Muscle layer of duodenum (tissue), 2 donors: ENCODE measurements at regions not wholly inside any gene's neighbourhood (a gene's known extent, or its start where the extent isn't known, plus 50 kb on each side); places are given as distances from the start of the nearest gene placed in this dataset.

Experiments
- H3K27ac ChIP-seq: one replicate; pipeline ENCODE4 v1.7.0; 2013; ENCODE audit warnings: mild to moderate bottlenecking, low read length
- H3K27me3 ChIP-seq: one replicate; pipeline ENCODE4 v1.7.0; 2013; ENCODE audit warnings: low read depth, mild to moderate bottlenecking, control low read depth, low read length
- H3K36me3 ChIP-seq, 2 donors: one replicate each; pipeline ENCODE4 v1.7.0; 2013; ENCODE audit warnings: low read length in 2 of 2, control low read depth in 1 of 2, mild to moderate bottlenecking in 1 of 2; ENCODE audit not compliant: insufficient read depth in 2 of 2, control insufficient read depth in 1 of 2
- H3K4me1 ChIP-seq, 2 donors: one replicate each; pipeline ENCODE4 v1.7.0; 2013; ENCODE audit warnings: low read length in 2 of 2, mild to moderate bottlenecking in 2 of 2, control low read depth in 1 of 2, moderate library complexity in 1 of 2; ENCODE audit not compliant: insufficient read depth in 2 of 2, control insufficient read depth in 1 of 2
- H3K4me3 ChIP-seq, 2 donors: one replicate each; pipeline ENCODE4 v1.7.0; 2013; ENCODE audit warnings: low read length in 2 of 2, low read depth in 1 of 2, mild to moderate bottlenecking in 1 of 2
- H3K9me3 ChIP-seq, 2 donors: one replicate each; pipeline ENCODE4 v1.7.0; 2013; ENCODE audit warnings: low read length in 2 of 2, control low read depth in 1 of 2, mild to moderate bottlenecking in 1 of 2; ENCODE audit not compliant: control insufficient read depth in 1 of 2
- donor health status: healthy.

DNA sequence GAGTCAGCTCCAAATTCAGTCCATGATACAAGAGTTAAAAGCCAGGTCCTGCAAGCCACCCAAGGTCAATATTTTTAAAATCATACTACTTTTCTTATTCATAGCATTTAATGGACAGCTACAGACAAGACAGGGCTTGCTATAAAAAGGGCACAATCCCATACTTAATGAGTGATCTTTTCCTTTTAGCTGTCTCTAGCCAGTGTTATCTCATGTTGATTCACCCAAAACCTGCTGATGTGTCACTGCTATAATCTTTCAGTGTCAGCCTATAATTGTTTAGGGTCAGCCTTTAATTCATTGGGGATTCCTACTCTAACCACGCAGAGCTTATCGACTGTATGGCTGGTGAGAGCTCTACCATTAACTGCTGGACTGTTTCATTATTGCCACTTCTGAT, 51.2 kb upstream of the HCCS start:
- H3K4me1 ChIP-seq: no peaks in the 10 kb centered on the region
- no peaks in the 10 kb centered on the region for H3K36me3 ChIP-seq
- no peaks in the 10 kb centered on the region for H3K9me3 ChIP-seq
- H3K27ac ChIP-seq: no peak overlapping the region
- no peak overlapping the region for H3K4me3 ChIP-seq
- H3K27me3 ChIP-seq: no peaks in the 10 kb centered on the region
